ENCODE measurements at regions not wholly inside any gene's neighbourhood (a gene's known extent, or its start where the extent isn't known, plus 50 kb on each side); places are given as distances from the start of the nearest gene placed in this dataset.

- BruUV-seq (replicated peaks), result no TSS peak
- Histone ChIP-seq H3K9me3 (ENCODE audit: control insufficient read depth in 1 of 2, insufficient read depth in 1 of 2, low read depth in 1 of 2, low read length in 2 of 2) (no peaks in the 10 kb centered on the region), H3K9ac (ENCODE audit: low read length) (no peak overlapping the region), H3K9me2 (ENCODE audit: insufficient read depth) (no peaks in the 10 kb centered on the region), H3K4me3 (replicated peaks in 1 of 2; ENCODE audit: low read depth in 1 of 2, low read length in 2 of 2) (no peak overlapping the region), H3K4me2 (ENCODE audit: low read length) (no peak overlapping the region), H3K27me3 (ENCODE audit: insufficient read depth, low read length) (no peaks in the 10 kb centered on the region), H2AFZ (ENCODE audit: low read depth, low read length, poor library complexity, severe bottlenecking) (no peak overlapping the region), H3K36me3 (ENCODE audit: control insufficient read depth in 1 of 2, insufficient read depth in 2 of 2, low read length in 2 of 2) (no peaks in the 10 kb centered on the region), H4K20me1 (ENCODE audit: insufficient read depth) (no peaks in the 10 kb centered on the region), H3K79me2 (ENCODE audit: insufficient read depth, low read length) (no peaks in the 10 kb centered on the region), H3K27ac (ENCODE audit: low read depth, low read length) (no peak overlapping the region), H3K4me1 (ENCODE audit: control insufficient read depth in 1 of 2, insufficient read depth in 2 of 2, low read length in 2 of 2) (no peaks in the 10 kb centered on the region)
- ChIA-PET CTCF (no interaction called here), POLR2A (no interaction called here), RAD21 (ENCODE audit: low non-redundant PET in 1 of 2, low total read pairs in 2 of 2, uncharacterized antibody in 2 of 2, unreplicated experiment in 2 of 2) (no interaction called here)
- no peak for DNase-seq (ENCODE audit: low read depth, low spot score)
- no peak for ATAC-seq
- no peak for TF ChIP-seq SRF (IDR thresholded peaks at IDR 0.05; ENCODE audit: low read depth)
- TF ChIP-seq REST (IDR thresholded peaks at IDR 0.05; ENCODE audit: low read depth), result no peak
- no peak for TF ChIP-seq EGR1 (IDR thresholded peaks at IDR 0.05; ENCODE audit: low read depth)
- no peak for TF ChIP-seq SP1 (IDR thresholded peaks at IDR 0.05; ENCODE audit: low read depth)
- TF ChIP-seq, protein P1, sequence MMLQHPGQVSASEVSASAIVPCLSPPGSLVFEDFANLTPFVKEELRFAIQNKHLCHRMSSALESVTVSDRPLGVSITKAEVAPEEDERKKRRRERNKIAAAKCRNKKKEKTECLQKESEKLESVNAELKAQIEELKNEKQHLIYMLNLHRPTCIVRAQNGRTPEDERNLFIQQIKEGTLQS (IDR thresholded peaks at IDR 0.05), result no peak
- no peak for TF ChIP-seq EZH2 (IDR thresholded peaks at IDR 0.05)
- TF ChIP-seq ZBTB33 (IDR thresholded peaks at IDR 0.05; ENCODE audit: extremely low read depth, insufficient replicate concordance, low read length), result no peak
- TF ChIP-seq ELF1 (IDR thresholded peaks at IDR 0.05; ENCODE audit: borderline replicate concordance, low read depth), result no peak
- TF ChIP-seq CBX3 (IDR thresholded peaks at IDR 0.05; ENCODE audit: low read depth), result no peak
- TF ChIP-seq RAD21 (IDR thresholded peaks at IDR 0.05; ENCODE audit: low read depth), result no peak
- TF ChIP-seq JUND (IDR thresholded peaks at IDR 0.05), result no peak
- TF ChIP-seq ZNF274 (IDR thresholded peaks at IDR 0.05; ENCODE audit: low read depth, low read length), result no peak
- no peak for TF ChIP-seq SIN3A (IDR thresholded peaks at IDR 0.05; ENCODE audit: low read depth)
- TF ChIP-seq CTCF (IDR thresholded peaks at IDR 0.05 in 2 of 3, conservative IDR thresholded peaks at IDR 0.05 in 1 of 3; ENCODE audit: borderline replicate concordance in 1 of 3, insufficient read depth in 1 of 3, low read depth in 2 of 3, low read length in 2 of 3), result no peak
- no peak for TF ChIP-seq YY1 (IDR thresholded peaks at IDR 0.05; ENCODE audit: extremely low read depth, insufficient replicate concordance, low read depth, low read length)
- TF ChIP-seq POLR2A (IDR thresholded peaks at IDR 0.05; ENCODE audit: borderline replicate concordance, extremely low read depth, insufficient read depth, insufficient read length), result no peak
- intact Hi-C loops (cut with micrococcal nuclease), result no loop called here
Measured at GRCh38 chr2:147713349-147713748, 131.5 kb upstream of the ACVR2A start.
